ENCODE measurements at regions not wholly inside any gene's neighbourhood (a gene's known extent, or its start where the extent isn't known, plus 50 kb on each side); places are given as distances from the start of the nearest gene placed in this dataset.

- H3K36me3 ChIP-seq (ENCODE audit: control insufficient read depth in 2 of 2, extremely low read depth in 1 of 2, insufficient read depth in 2 of 2, low read length in 2 of 2), result no peaks in the 10 kb centered on the region
- H3K9me1 ChIP-seq (replicated peaks; ENCODE audit: control insufficient read depth, extremely low read depth, insufficient read depth, low read length), result no peaks in the 10 kb centered on the region
- DNase-seq (ENCODE audit: low read depth, low spot score), result no peak
- no peak overlapping the region for H3K4me2 ChIP-seq (ENCODE audit: insufficient read depth, low read length)
- no peak overlapping the region for H3K9ac ChIP-seq (replicated peaks; ENCODE audit: extremely low read depth, insufficient read depth, low read length)
- no peaks in the 10 kb centered on the region for H3K27me3 ChIP-seq (ENCODE audit: control insufficient read depth in 2 of 2, insufficient read depth in 2 of 2, low read length in 2 of 2)
- intact Hi-C loops (cut with micrococcal nuclease), result no loop called here
- ChIA-PET CTCF (no interaction called here), POLR2A (no interaction called here)
- H3K27ac ChIP-seq (ENCODE audit: insufficient read depth, low read depth, low read length), result no peak overlapping the region
- no peaks in the 10 kb centered on the region for H3K4me1 ChIP-seq (ENCODE audit: control insufficient read depth, extremely low read depth, insufficient read depth, low read length)
- TF ChIP-seq, protein P1, sequence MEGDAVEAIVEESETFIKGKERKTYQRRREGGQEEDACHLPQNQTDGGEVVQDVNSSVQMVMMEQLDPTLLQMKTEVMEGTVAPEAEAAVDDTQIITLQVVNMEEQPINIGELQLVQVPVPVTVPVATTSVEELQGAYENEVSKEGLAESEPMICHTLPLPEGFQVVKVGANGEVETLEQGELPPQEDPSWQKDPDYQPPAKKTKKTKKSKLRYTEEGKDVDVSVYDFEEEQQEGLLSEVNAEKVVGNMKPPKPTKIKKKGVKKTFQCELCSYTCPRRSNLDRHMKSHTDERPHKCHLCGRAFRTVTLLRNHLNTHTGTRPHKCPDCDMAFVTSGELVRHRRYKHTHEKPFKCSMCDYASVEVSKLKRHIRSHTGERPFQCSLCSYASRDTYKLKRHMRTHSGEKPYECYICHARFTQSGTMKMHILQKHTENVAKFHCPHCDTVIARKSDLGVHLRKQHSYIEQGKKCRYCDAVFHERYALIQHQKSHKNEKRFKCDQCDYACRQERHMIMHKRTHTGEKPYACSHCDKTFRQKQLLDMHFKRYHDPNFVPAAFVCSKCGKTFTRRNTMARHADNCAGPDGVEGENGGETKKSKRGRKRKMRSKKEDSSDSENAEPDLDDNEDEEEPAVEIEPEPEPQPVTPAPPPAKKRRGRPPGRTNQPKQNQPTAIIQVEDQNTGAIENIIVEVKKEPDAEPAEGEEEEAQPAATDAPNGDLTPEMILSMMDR (IDR thresholded peaks at IDR 0.05; ENCODE audit: extremely low read depth in 1 of 2, insufficient read depth in 1 of 2, low read depth in 1 of 2, low read length in 2 of 2), result no peak
- no peak for TF ChIP-seq JUN (IDR thresholded peaks at IDR 0.05; ENCODE audit: borderline replicate concordance, insufficient read depth, insufficient read length, low read depth)
- no peak for TF ChIP-seq FOS (IDR thresholded peaks at IDR 0.05; ENCODE audit: borderline replicate concordance, insufficient read depth, low read length)
- TF ChIP-seq EZH2 (IDR thresholded peaks at IDR 0.05; ENCODE audit: borderline replicate concordance, low read depth, low read length, severe bottlenecking), result no peak
- TF ChIP-seq, protein P2, sequence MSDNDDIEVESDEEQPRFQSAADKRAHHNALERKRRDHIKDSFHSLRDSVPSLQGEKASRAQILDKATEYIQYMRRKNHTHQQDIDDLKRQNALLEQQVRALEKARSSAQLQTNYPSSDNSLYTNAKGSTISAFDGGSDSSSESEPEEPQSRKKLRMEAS (IDR thresholded peaks at IDR 0.05; ENCODE audit: insufficient read depth, insufficient read length), result no peak
- TF ChIP-seq POLR2AphosphoS5 (IDR thresholded peaks at IDR 0.05; ENCODE audit: insufficient read depth, low read depth, low read length), result no peak
- no peak for TF ChIP-seq MYC (IDR thresholded peaks at IDR 0.05; ENCODE audit: low read depth, low read length)
- TF ChIP-seq POLR2A (IDR thresholded peaks at IDR 0.05; ENCODE audit: low read depth, low read length), result no peak
- TF ChIP-seq GATA2 (IDR thresholded peaks at IDR 0.05; ENCODE audit: insufficient read depth, insufficient read length, low read depth, low read length), result no peak
- H3K9me3 ChIP-seq (replicated peaks; ENCODE audit: control insufficient read depth, insufficient read depth, low read length), result no peaks in the 10 kb centered on the region
- BruUV-seq (replicated peaks), result no TSS peak
- no peaks in the 10 kb centered on the region for H3K79me2 ChIP-seq (ENCODE audit: control insufficient read depth, insufficient read depth, low read length)
- no peak overlapping the region for H3K4me3 ChIP-seq (replicated peaks in 1 of 3; ENCODE audit: insufficient read depth in 1 of 3, low read depth in 1 of 3, low read length in 3 of 3)
- no peaks in the 10 kb centered on the region for H4K20me1 ChIP-seq (replicated peaks; ENCODE audit: control insufficient read depth, extremely low read depth, insufficient read depth, low read length)
- no peak overlapping the region for H2AFZ ChIP-seq (ENCODE audit: low read depth, low read length)
- dilution Hi-C loops (cut with MboI; ENCODE audit: extremely low pct_ligation_motif_present, low sequenced_read_pairs), result no loop called here
- no peak for FAIRE-seq
Observed at GRCh38 chr2:12081481-12082210, 335.2 kb downstream of the LPIN1 start.

All from endothelial cell of umbilical vein (primary cell).